B cell (primary cell): ENCODE measurements at regions not wholly inside any gene's neighbourhood (a gene's known extent, or its start where the extent isn't known, plus 50 kb on each side); places are given as distances from the start of the nearest gene placed in this dataset.

Source experiments
- ATAC-seq: fragments of 200-7000 bp; cut with Tn5 transposase; one replicate; pipeline ENCODE4 v1.10.0; 2021; ENCODE audit warnings: low read depth, mild to moderate bottlenecking, moderate number of reproducible peaks, moderate library complexity
- CTCF ChIA-PET: fragments of 350-600 bp; sonication (Branson Sonifier 250); formaldehyde crosslinking; loops from one replicate; lab custom pipeline; 2021; ENCODE audit warnings: antibody characterized with exemption, inconsistent platforms; lab: Charles Lee
- POLR2A ChIA-PET: fragments of 350-600 bp; sonication (Branson Sonifier 250); formaldehyde crosslinking; loops from one replicate; lab custom pipeline; 2021; ENCODE audit warnings: antibody characterized with exemption; lab: Charles Lee
- DNase-seq: peaks from one replicate; pipeline ENCODE4 v3.0.0; 2013
- H2AFZ ChIP-seq: 2 replicates; pipeline ENCODE4 v1.6.1; 2012; ENCODE audit warnings: mild to moderate bottlenecking, low read depth, low read length; ENCODE audit not compliant: insufficient read depth, poor library complexity, severe bottlenecking
- H3K27ac ChIP-seq, 2 donors: 1 replicate in 1 of 2; 2 replicates in 1 of 2; pipeline ENCODE4 v1.5.1; 2012 to 2013; ENCODE audit warnings: low read length in 2 of 2, mild to moderate bottlenecking in 2 of 2, moderate library complexity in 1 of 2
- H3K27me3 ChIP-seq, 4 experiments: fragments of 200-600 bp in 1 of 4; sonication (generic) in 1 of 4; replicated peaks in 1 of 4; 1 replicate in 2 of 4; 2 replicates in 2 of 4; pipeline versions ENCODE4 v1.6.1 to v1.7.0; 2013 to 2016; ENCODE audit warnings: low read length in 3 of 4, mild to moderate bottlenecking in 2 of 4, mixed read lengths in 1 of 4, moderate library complexity in 1 of 4; ENCODE audit not compliant: insufficient read depth in 4 of 4, control insufficient read depth in 3 of 4; ENCODE audit errors: control extremely low read depth in 1 of 4
- H3K36me3 ChIP-seq, 2 experiments: replicated peaks in 1 of 2; 1 replicate in 1 of 2; 2 replicates in 1 of 2; pipeline versions ENCODE4 v1.6.1 to v1.7.1; 2013; ENCODE audit warnings: low read length in 1 of 2; ENCODE audit not compliant: insufficient read depth in 2 of 2, control insufficient read depth in 1 of 2; ENCODE audit errors: control extremely low read depth in 1 of 2, extremely low read depth in 1 of 2
- H3K4me1 ChIP-seq, 2 donors: fragments of 200-600 bp in 1 of 2; sonication (generic) in 1 of 2; 1 replicate in 1 of 2; 2 replicates in 1 of 2; pipeline versions ENCODE4 v1.5.1 to v1.6.1; 2013 to 2017; ENCODE audit warnings: low read length in 2 of 2; ENCODE audit not compliant: control insufficient read depth in 2 of 2, insufficient read depth in 2 of 2
- H3K4me2 ChIP-seq: replicated peaks from 2 replicates; pipeline ENCODE3; 2012; ENCODE audit warnings: mild to moderate bottlenecking, low read depth, low read length; ENCODE audit not compliant: poor library complexity, severe bottlenecking
- H3K4me3 ChIP-seq, 5 experiments: fragments of 200-600 bp in 1 of 5; sonication (generic) in 1 of 5; 1 replicate in 3 of 5; 2 replicates in 2 of 5; pipeline versions ENCODE4 v1.5.1 to v1.7.0; 2011 to 2016; ENCODE audit warnings: low read length in 4 of 5, mild to moderate bottlenecking in 4 of 5, low read depth in 2 of 5, control low read depth in 1 of 5, moderate library complexity in 1 of 5; ENCODE audit not compliant: insufficient read depth in 1 of 5; ENCODE audit errors: control extremely low read depth in 1 of 5, extremely low read depth in 1 of 5
- H3K79me2 ChIP-seq: fragments of 200-600 bp; sonication (generic); one replicate; pipeline ENCODE4 v1.6.0; 2016; ENCODE audit warnings: low read length; ENCODE audit not compliant: control insufficient read depth, insufficient read depth
- H3K9ac ChIP-seq: fragments of 200-600 bp; sonication (generic); 2 replicates; pipeline ENCODE4 v1.6.1; 2017; ENCODE audit warnings: mild to moderate bottlenecking, low read length, moderate library complexity
- H3K9me3 ChIP-seq, 3 donors: one replicate each; pipeline versions ENCODE4 v1.6.1 to v1.7.1; 2013; ENCODE audit warnings: low read length in 2 of 3; ENCODE audit not compliant: control insufficient read depth in 2 of 3, insufficient read depth in 1 of 3; ENCODE audit errors: control extremely low read depth in 1 of 3
- H4K20me1 ChIP-seq: 2 replicates; pipeline ENCODE4 v1.6.0; 2012; ENCODE audit warnings: mild to moderate bottlenecking, low read length; ENCODE audit not compliant: insufficient read depth, control insufficient read depth, poor library complexity, severe bottlenecking
- H3K27ac Mint-ChIP-seq: one replicate; pipeline ENCODE4 v1.8.0; 2021; ENCODE audit warnings: mixed read lengths
- H3K27me3 Mint-ChIP-seq: one replicate; pipeline ENCODE4 v1.8.0; 2021; ENCODE audit warnings: mixed read lengths
- H3K4me1 Mint-ChIP-seq: one replicate; pipeline ENCODE4 v1.8.0; 2021; ENCODE audit warnings: mixed read lengths
- H3K4me3 Mint-ChIP-seq: one replicate; pipeline ENCODE4 v1.8.0; 2021; ENCODE audit warnings: mixed read lengths
- H3K9me3 Mint-ChIP-seq: one replicate; pipeline ENCODE4 v1.8.0; 2022; ENCODE audit warnings: mixed read lengths; ENCODE audit not compliant: insufficient read depth
- CTCF ChIP-seq: fragments of 200-600 bp; IDR thresholded peaks from one replicate; pipeline ENCODE4 v1.8.0; 2022; ENCODE audit warnings: antibody characterized with exemption, mild to moderate bottlenecking
- EZH2 ChIP-seq: IDR thresholded peaks from 2 replicates; pipeline ENCODE4 v1.6.1; 2012; ENCODE audit warnings: borderline replicate concordance, low read depth, mild to moderate bottlenecking, moderate library complexity, low read length; ENCODE audit not compliant: insufficient read depth, poor library complexity, severe bottlenecking
- WGBS: methylation state at CpG from one replicate; pipeline ENCODE4 v1.1.5; 2013; ENCODE audit warnings: missing lambda C conversion rate; ENCODE audit not compliant: insufficient coverage; 5-methylcytosine and 5-hydroxymethylcytosine counted together
- intact Hi-C: fragments of 100-400 bp; cut with micrococcal nuclease; formaldehyde crosslinking; loops from one replicate; pipeline ENCODE4 v1.10.0; 2022

GRCh38 chr9:14442956-14443355, 129.0 kb upstream of the NFIB start:
- no peak overlapping the region for H2AFZ ChIP-seq
- H4K20me1 ChIP-seq = no peaks in the 10 kb centered on the region
- ATAC-seq = no peak
- intact Hi-C loops = no loop called here
- H3K27me3 ChIP-seq = peaks cover 0 to 3% (median 0%) of the 10 kb centered on the region in 4 experiments
- no peaks in the 10 kb centered on the region for H3K4me1 Mint-ChIP-seq
- no peaks in the 10 kb centered on the region for H3K36me3 ChIP-seq
- no peaks in the 10 kb centered on the region for H3K79me2 ChIP-seq
- H3K9me3 ChIP-seq = no peaks in the 10 kb centered on the region
- TF ChIP-seq EZH2 = no peak
- TF ChIP-seq CTCF = no peak
- H3K4me3 ChIP-seq = no peak overlapping the region
- H3K9ac ChIP-seq = no peak overlapping the region
- DNase-seq = no peak
- ChIA-PET POLR2A (no interaction called here), CTCF (no interaction called here)
- H3K27ac ChIP-seq = no peak overlapping the region
- no peak overlapping the region for H3K27ac Mint-ChIP-seq
- no peaks in the 10 kb centered on the region for H3K4me1 ChIP-seq
- no peak overlapping the region for H3K4me2 ChIP-seq
- H3K9me3 Mint-ChIP-seq = peaks cover 3% of the 10 kb centered on the region
- H3K27me3 Mint-ChIP-seq = peaks cover under 1% of the 10 kb centered on the region
- WGBS = 89% methylated on average over 3 of the region's 6 CpGs
- H3K4me3 Mint-ChIP-seq = no peak overlapping the region

GRCh38 chr9:14441976-14442651, 128.2 kb upstream of the NFIB start:
- 95% methylated on average over 8 of the region's 10 CpGs for WGBS

More at GRCh38 chr9:14441976-14442651, 128.2 kb upstream of the NFIB start:
- Histone ChIP-seq H3K4me2 (no peak overlapping the region), H3K4me1 (no peaks in the 10 kb centered on the region), H3K36me3 (no peaks in the 10 kb centered on the region), H3K9ac (no peak overlapping the region), H3K27me3 (peaks cover 0 to 3% (median 0%) of the 10 kb centered on the region in 4 experiments), H4K20me1 (no peaks in the 10 kb centered on the region), H3K9me3 (peaks cover 0 to 5% (median 0%) of the 10 kb centered on the region in 3 donors), H3K4me3 (no peak overlapping the region), H3K27ac (no peak overlapping the region), H2AFZ (no peak overlapping the region), H3K79me2 (no peaks in the 10 kb centered on the region)
- peaks cover 4% of the 10 kb centered on the region for H3K27me3 Mint-ChIP-seq
- ChIA-PET POLR2A (no interaction called here), CTCF (no interaction called here)
- TF ChIP-seq CTCF (no peak), EZH2 (no peak)
- peaks cover under 1% of the 10 kb centered on the region for H3K9me3 Mint-ChIP-seq
- intact Hi-C loops = no loop called here
- no peak overlapping the region for H3K4me3 Mint-ChIP-seq
- H3K27ac Mint-ChIP-seq = no peak overlapping the region
- H3K4me1 Mint-ChIP-seq = no peaks in the 10 kb centered on the region
- DNase-seq (no peak), ATAC-seq (no peak)
